RWPE2 (cell line): ENCODE measurements at regions not wholly inside any gene's neighbourhood (a gene's known extent, or its start where the extent isn't known, plus 50 kb on each side); places are given as distances from the start of the nearest gene placed in this dataset.

Source experiments
- ATAC-seq: fragments of 200-7000 bp; cut with Tn5 transposase; 3 replicates; pipeline ENCODE4 v1.9.1; 2021; ENCODE audit warnings: low read depth
- DNase-seq: peaks from one replicate; pipeline ENCODE4 v3.0.0-alpha.2; 2020; ENCODE audit warnings: low spot score
- H3K27ac ChIP-seq: fragments of 450-650 bp; 2 replicates; pipeline ENCODE4 v1.5.1; 2017; ENCODE audit warnings: mild to moderate bottlenecking; ENCODE audit not compliant: poor library complexity, severe bottlenecking
- H3K27me3 ChIP-seq: fragments of 250-450 bp; sonication (Bioruptor Pico); 2 replicates; pipeline ENCODE4 v1.5.1; 2021; ENCODE audit warnings: mild to moderate bottlenecking, moderate library complexity; ENCODE audit not compliant: insufficient read depth, poor library complexity, severe bottlenecking
- H3K36me3 ChIP-seq: fragments of 250-450 bp; sonication (Bioruptor Pico); 2 replicates; pipeline ENCODE4 v1.5.1; 2020; ENCODE audit warnings: low read depth, mild to moderate bottlenecking, moderate library complexity
- H3K4me1 ChIP-seq: fragments of 250-450 bp; sonication (Bioruptor Pico); 2 replicates; pipeline ENCODE4 v1.5.1; 2021; ENCODE audit warnings: mild to moderate bottlenecking, moderate library complexity; ENCODE audit not compliant: insufficient read depth, poor library complexity, severe bottlenecking
- H3K4me3 ChIP-seq: fragments of 250-450 bp; sonication (Bioruptor Pico); 2 replicates; pipeline ENCODE4 v1.5.1; 2021; ENCODE audit warnings: mild to moderate bottlenecking, moderate library complexity; ENCODE audit not compliant: severe bottlenecking
- H3K9me3 ChIP-seq: fragments of 250-450 bp; sonication (Bioruptor Pico); 2 replicates; pipeline ENCODE4 v1.5.1; 2021; ENCODE audit warnings: mild to moderate bottlenecking, moderate library complexity; ENCODE audit not compliant: severe bottlenecking
- CTCF ChIP-seq: fragments of 450-650 bp; IDR thresholded peaks from one replicate; pipeline ENCODE4 v1.5.1; 2017; ENCODE audit warnings: mild to moderate bottlenecking, moderate library complexity; ENCODE audit not compliant: poor library complexity, severe bottlenecking

- Histone ChIP-seq H3K4me3 (no peak overlapping the region), H3K9me3 (no peaks in the 10 kb centered on the region), H3K27me3 (peaks cover 10% of the 10 kb centered on the region), H3K4me1 (no peaks in the 10 kb centered on the region), H3K27ac (no peak overlapping the region), H3K36me3 (no peaks in the 10 kb centered on the region)
- ATAC-seq (no peak), DNase-seq (no peak)
- TF ChIP-seq CTCF, result no peak
Measured at GRCh38 chr14:62141139-62141538, 378.9 kb downstream of the SNAPC1 start.

- H3K27ac ChIP-seq, result no peak overlapping the region
- no peaks in the 10 kb centered on the region for H3K36me3 ChIP-seq
- no peak for DNase-seq
- H3K9me3 ChIP-seq, result no peaks in the 10 kb centered on the region
- TF ChIP-seq CTCF, result no peak
- peaks cover 12% of the 10 kb centered on the region for H3K27me3 ChIP-seq
- H3K4me1 ChIP-seq, result no peaks in the 10 kb centered on the region
- peak; percentile 53; the same call in 1 of the 3 replicates for ATAC-seq
- H3K4me3 ChIP-seq, result no peak overlapping the region
Measured at GRCh38 chr14:62143245-62143644, 381.0 kb downstream of the SNAPC1 start.

GRCh38 chr14:62144863-62145262 is 382.6 kb downstream of the SNAPC1 start:
- no peak for TF ChIP-seq CTCF
- Histone ChIP-seq H3K4me1 (no peaks in the 10 kb centered on the region), H3K4me3 (no peak overlapping the region), H3K27ac (no peak overlapping the region), H3K36me3 (no peaks in the 10 kb centered on the region), H3K27me3 (peaks cover 12% of the 10 kb centered on the region), H3K9me3 (no peaks in the 10 kb centered on the region)
- DNase-seq (no peak), ATAC-seq (no peak)

DNA sequence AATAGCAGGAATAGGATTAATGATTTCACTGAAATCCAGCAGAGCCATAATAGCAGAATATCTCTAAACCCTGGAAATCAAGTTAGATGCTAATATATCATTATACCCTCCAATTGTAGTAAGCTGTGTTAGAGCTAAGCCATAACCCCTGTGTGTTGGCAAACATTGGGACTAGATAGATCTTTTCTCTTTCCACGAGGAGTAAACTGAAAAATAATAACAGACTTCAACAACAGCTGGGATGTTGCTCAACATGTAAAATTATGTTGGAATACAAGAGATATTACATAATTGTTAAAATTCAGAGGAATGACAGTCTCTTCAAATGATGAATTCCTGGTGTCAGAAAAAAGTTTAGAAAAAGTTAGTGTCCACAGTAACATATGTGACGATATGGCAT is 383.8 kb downstream of the SNAPC1 start:
- no peak for TF ChIP-seq CTCF

GRCh38 chr14:62156052-62156451 is 393.8 kb downstream of the SNAPC1 start:
- peaks cover 15% of the 10 kb centered on the region for H3K27me3 ChIP-seq
- no peak for ATAC-seq

More for the DNA sequence above, 383.8 kb downstream of the SNAPC1 start:
- Histone ChIP-seq H3K27ac (no peak overlapping the region), H3K4me1 (no peaks in the 10 kb centered on the region), H3K4me3 (no peak overlapping the region), H3K27me3 (peaks cover 12% of the 10 kb centered on the region), H3K9me3 (no peaks in the 10 kb centered on the region), H3K36me3 (no peaks in the 10 kb centered on the region)
- DNase-seq (no peak), ATAC-seq (no peak)

More at GRCh38 chr14:62156052-62156451, 393.8 kb downstream of the SNAPC1 start:
- Histone ChIP-seq H3K9me3 (no peaks in the 10 kb centered on the region), H3K4me1 (no peaks in the 10 kb centered on the region), H3K4me3 (no peak overlapping the region), H3K36me3 (no peaks in the 10 kb centered on the region), H3K27ac (no peak overlapping the region)
- no peak for TF ChIP-seq CTCF
- DNase-seq, result no peak
